ENCODE measurements at regions not wholly inside any gene's neighbourhood (a gene's known extent, or its start where the extent isn't known, plus 50 kb on each side); places are given as distances from the start of the nearest gene placed in this dataset.

DNA sequence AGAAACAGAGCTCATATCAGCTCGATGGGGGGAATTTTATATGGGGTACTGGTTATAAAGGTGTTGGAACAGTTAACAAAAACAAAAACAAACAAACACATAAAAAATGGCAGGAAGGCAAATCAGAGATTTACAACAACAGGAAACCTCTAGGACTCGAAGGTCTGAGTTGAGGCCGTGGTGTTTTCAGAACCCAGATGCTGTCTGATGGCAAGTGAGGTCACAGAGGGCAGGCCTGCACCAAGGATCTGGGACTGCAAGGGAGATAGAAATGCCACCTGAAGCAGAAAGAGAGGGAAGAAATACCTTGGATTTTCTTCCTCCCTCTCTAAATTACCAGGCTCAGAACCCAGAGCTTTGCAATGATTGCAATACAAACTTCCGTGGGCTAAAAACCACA lies 429.5 kb downstream of the ZNF521 start:
- TF ChIP-seq PPARA (CRISPR knock-in tag; IDR thresholded peaks at IDR 0.05; ENCODE audit: borderline replicate concordance) (no peak), ZFP3 (CRISPR knock-in tag; IDR thresholded peaks at IDR 0.05) (no peak), GLIS3 (CRISPR knock-in tag; IDR thresholded peaks at IDR 0.05) (no peak), BACH2 (CRISPR knock-in tag; IDR thresholded peaks at IDR 0.05; ENCODE audit: borderline replicate concordance) (no peak), CSDC2 (CRISPR knock-in tag; IDR thresholded peaks at IDR 0.05) (no peak)
- TF ChIP-seq, protein P1, sequence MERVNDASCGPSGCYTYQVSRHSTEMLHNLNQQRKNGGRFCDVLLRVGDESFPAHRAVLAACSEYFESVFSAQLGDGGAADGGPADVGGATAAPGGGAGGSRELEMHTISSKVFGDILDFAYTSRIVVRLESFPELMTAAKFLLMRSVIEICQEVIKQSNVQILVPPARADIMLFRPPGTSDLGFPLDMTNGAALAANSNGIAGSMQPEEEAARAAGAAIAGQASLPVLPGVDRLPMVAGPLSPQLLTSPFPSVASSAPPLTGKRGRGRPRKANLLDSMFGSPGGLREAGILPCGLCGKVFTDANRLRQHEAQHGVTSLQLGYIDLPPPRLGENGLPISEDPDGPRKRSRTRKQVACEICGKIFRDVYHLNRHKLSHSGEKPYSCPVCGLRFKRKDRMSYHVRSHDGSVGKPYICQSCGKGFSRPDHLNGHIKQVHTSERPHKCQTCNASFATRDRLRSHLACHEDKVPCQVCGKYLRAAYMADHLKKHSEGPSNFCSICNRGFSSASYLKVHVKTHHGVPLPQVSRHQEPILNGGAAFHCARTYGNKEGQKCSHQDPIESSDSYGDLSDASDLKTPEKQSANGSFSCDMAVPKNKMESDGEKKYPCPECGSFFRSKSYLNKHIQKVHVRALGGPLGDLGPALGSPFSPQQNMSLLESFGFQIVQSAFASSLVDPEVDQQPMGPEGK (CRISPR knock-in tag; IDR thresholded peaks at IDR 0.05; ENCODE audit: borderline replicate concordance): no peak
- TF ChIP-seq, protein P2, sequence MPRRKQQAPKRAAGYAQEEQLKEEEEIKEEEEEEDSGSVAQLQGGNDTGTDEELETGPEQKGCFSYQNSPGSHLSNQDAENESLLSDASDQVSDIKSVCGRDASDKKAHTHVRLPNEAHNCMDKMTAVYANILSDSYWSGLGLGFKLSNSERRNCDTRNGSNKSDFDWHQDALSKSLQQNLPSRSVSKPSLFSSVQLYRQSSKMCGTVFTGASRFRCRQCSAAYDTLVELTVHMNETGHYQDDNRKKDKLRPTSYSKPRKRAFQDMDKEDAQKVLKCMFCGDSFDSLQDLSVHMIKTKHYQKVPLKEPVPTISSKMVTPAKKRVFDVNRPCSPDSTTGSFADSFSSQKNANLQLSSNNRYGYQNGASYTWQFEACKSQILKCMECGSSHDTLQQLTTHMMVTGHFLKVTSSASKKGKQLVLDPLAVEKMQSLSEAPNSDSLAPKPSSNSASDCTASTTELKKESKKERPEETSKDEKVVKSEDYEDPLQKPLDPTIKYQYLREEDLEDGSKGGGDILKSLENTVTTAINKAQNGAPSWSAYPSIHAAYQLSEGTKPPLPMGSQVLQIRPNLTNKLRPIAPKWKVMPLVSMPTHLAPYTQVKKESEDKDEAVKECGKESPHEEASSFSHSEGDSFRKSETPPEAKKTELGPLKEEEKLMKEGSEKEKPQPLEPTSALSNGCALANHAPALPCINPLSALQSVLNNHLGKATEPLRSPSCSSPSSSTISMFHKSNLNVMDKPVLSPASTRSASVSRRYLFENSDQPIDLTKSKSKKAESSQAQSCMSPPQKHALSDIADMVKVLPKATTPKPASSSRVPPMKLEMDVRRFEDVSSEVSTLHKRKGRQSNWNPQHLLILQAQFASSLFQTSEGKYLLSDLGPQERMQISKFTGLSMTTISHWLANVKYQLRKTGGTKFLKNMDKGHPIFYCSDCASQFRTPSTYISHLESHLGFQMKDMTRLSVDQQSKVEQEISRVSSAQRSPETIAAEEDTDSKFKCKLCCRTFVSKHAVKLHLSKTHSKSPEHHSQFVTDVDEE (CRISPR knock-in tag; IDR thresholded peaks at IDR 0.05): no peak
- ATAC-seq: no peak

DNA sequence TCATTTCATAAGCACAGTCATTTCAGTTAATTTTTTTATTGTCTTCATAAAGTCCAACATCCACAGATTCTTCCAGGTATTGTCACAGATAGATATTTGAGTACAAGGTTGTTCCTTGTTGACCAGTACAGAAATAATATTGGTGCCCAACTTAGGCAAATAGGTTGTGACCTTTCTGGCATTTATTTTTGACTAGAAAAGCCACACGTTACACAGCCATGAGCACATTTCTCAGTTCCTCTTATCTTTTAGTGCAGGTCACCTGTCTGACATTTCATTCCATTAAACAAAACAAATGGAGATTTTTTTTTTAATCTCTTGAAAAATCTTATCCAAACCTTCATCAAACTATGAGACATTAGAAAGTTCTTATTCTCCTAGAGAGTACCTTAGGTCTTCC lies 428.8 kb downstream of the ZNF521 start:
- ATAC-seq: no peak

DNA sequence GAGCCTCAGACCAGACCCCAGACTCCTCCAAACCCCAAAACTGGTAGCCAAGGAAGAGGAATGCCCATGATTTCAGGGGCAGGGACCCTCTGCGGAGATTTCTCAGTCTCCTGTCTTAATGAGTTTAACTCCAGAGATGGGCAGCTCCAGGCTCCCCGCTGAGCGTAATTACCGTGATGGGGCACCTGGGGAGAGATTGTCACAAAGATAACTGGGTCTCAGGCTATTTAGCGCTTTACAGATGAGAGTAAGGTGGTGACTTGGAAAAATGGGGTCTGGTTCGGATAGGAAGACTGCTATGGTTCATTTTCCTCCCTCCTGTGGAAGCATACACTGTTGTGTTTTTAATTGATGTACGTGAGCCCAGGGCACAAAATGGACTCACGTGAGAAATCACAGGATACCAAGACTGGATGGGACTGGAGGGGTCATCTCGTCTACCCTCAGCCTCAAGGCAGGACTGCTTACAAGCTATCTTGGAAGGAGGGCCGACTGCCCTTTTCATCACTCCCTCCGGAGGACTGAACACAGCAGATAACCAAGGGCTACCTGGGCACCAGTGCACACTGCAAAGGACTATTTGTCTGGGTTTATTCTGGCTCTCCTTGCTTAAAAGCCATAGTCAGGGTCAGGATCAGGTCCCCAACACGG lies 427.8 kb downstream of the ZNF521 start:
- ATAC-seq: no peak
- no peak for TF ChIP-seq BACH2 (CRISPR knock-in tag; IDR thresholded peaks at IDR 0.05; ENCODE audit: borderline replicate concordance)
- no peak for TF ChIP-seq ZNF565 (CRISPR knock-in tag; conservative IDR thresholded peaks at IDR 0.05; ENCODE audit: low read depth)
- no peak for TF ChIP-seq ZFP30 (CRISPR knock-in tag; IDR thresholded peaks at IDR 0.05)
- TF ChIP-seq ZC3H10 (CRISPR knock-in tag; IDR thresholded peaks at IDR 0.05): no peak
- no peak for TF ChIP-seq TOX (CRISPR knock-in tag; IDR thresholded peaks at IDR 0.05; ENCODE audit: borderline replicate concordance)
- no peak for TF ChIP-seq ISL1 (CRISPR knock-in tag; IDR thresholded peaks at IDR 0.05)
- TF ChIP-seq, protein P3, sequence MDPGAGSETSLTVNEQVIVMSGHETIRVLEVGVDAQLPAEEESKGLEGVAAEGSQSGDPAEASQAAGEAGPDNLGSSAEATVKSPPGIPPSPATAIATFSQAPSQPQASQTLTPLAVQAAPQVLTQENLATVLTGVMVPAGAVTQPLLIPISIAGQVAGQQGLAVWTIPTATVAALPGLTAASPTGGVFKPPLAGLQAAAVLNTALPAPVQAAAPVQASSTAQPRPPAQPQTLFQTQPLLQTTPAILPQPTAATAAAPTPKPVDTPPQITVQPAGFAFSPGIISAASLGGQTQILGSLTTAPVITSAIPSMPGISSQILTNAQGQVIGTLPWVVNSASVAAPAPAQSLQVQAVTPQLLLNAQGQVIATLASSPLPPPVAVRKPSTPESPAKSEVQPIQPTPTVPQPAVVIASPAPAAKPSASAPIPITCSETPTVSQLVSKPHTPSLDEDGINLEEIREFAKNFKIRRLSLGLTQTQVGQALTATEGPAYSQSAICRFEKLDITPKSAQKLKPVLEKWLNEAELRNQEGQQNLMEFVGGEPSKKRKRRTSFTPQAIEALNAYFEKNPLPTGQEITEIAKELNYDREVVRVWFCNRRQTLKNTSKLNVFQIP (CRISPR knock-in tag; IDR thresholded peaks at IDR 0.05; ENCODE audit: borderline replicate concordance, low read depth): no peak
- TF ChIP-seq ESRRG (CRISPR knock-in tag; IDR thresholded peaks at IDR 0.05): no peak
- no peak for TF ChIP-seq ZFP3 (CRISPR knock-in tag; IDR thresholded peaks at IDR 0.05)
- no peak for TF ChIP-seq CSDC2 (CRISPR knock-in tag; IDR thresholded peaks at IDR 0.05)
- TF ChIP-seq, protein P4, sequence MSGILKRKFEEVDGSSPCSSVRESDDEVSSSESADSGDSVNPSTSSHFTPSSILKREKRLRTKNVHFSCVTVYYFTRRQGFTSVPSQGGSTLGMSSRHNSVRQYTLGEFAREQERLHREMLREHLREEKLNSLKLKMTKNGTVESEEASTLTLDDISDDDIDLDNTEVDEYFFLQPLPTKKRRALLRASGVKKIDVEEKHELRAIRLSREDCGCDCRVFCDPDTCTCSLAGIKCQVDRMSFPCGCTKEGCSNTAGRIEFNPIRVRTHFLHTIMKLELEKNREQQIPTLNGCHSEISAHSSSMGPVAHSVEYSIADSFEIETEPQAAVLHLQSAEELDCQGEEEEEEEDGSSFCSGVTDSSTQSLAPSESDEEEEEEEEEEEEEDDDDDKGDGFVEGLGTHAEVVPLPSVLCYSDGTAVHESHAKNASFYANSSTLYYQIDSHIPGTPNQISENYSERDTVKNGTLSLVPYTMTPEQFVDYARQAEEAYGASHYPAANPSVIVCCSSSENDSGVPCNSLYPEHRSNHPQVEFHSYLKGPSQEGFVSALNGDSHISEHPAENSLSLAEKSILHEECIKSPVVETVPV (CRISPR knock-in tag; IDR thresholded peaks at IDR 0.05): no peak
- TF ChIP-seq, protein P1 (CRISPR knock-in tag; IDR thresholded peaks at IDR 0.05; ENCODE audit: borderline replicate concordance): no peak
- TF ChIP-seq PPARA (CRISPR knock-in tag; IDR thresholded peaks at IDR 0.05; ENCODE audit: borderline replicate concordance): no peak
- TF ChIP-seq GLIS3 (CRISPR knock-in tag; IDR thresholded peaks at IDR 0.05): no peak
- no peak for TF ChIP-seq RARB (CRISPR knock-in tag; IDR thresholded peaks at IDR 0.05)
- TF ChIP-seq OSR1 (CRISPR knock-in tag; IDR thresholded peaks at IDR 0.05): no peak
- TF ChIP-seq, protein P2 (CRISPR knock-in tag; IDR thresholded peaks at IDR 0.05): no peak
- TF ChIP-seq ARNTL (CRISPR knock-in tag; IDR thresholded peaks at IDR 0.05; ENCODE audit: borderline replicate concordance, low read depth): no peak
- TF ChIP-seq SNAI2 (CRISPR knock-in tag; IDR thresholded peaks at IDR 0.05): no peak

More for the DNA sequence above, 428.8 kb downstream of the ZNF521 start:
- no peak for TF ChIP-seq ZFP3 (CRISPR knock-in tag; IDR thresholded peaks at IDR 0.05)

Measured in SK-N-SH treated with all-trans-retinoic acid at 6 μM for 48 hours (cell line).